HL-60 (cell line): ENCODE measurements at regions not wholly inside any gene's neighbourhood (a gene's known extent, or its start where the extent isn't known, plus 50 kb on each side); places are given as distances from the start of the nearest gene placed in this dataset.

Source experiments
- DNase-seq, 2 experiments: peaks; one replicate each; pipeline ENCODE4 v3.0.0-alpha.2; 2010 to 2020; ENCODE audit warnings: low read depth in 1 of 2, low spot score in 1 of 2
- H3K27ac ChIP-seq: fragments of 250-450 bp; sonication (Bioruptor Pico); replicated peaks from 2 replicates; pipeline ENCODE4 v1.5.1; 2020; ENCODE audit warnings: mild to moderate bottlenecking, moderate library complexity
- H3K27me3 ChIP-seq: fragments of 250-450 bp; sonication (Bioruptor Pico); 2 replicates; pipeline ENCODE4 v1.5.1; 2021; ENCODE audit warnings: mild to moderate bottlenecking, moderate library complexity; ENCODE audit not compliant: insufficient read depth, poor library complexity, severe bottlenecking
- H3K4me3 ChIP-seq: replicated peaks from 2 replicates; pipeline ENCODE4 v1.5.1; 2011; ENCODE audit warnings: mild to moderate bottlenecking, control low read depth, low read length; ENCODE audit not compliant: insufficient read depth
- GABPA ChIP-seq: IDR thresholded peaks from 2 replicates; pipeline ENCODE4 v1.6.1; 2012; ENCODE audit warnings: low read depth
- POLR2AphosphoS5 ChIP-seq: IDR thresholded peaks from 2 replicates; pipeline ENCODE4 v1.6.1; 2012; ENCODE audit warnings: low read depth
- SPI1 ChIP-seq: IDR thresholded peaks from 2 replicates; pipeline ENCODE4 v1.6.1; 2012; ENCODE audit warnings: low read depth, mild to moderate bottlenecking, borderline replicate concordance
- TF ChIP-seq, protein P1 (sequence below): IDR thresholded peaks from one replicate; pipeline ENCODE4 v1.5.1; 2011; ENCODE audit warnings: low read length, control low read depth, inconsistent platforms; ENCODE audit not compliant: insufficient read depth
- TF ChIP-seq, protein P2 (sequence below): IDR thresholded peaks from 2 replicates; pipeline ENCODE4 v1.6.1; 2012; ENCODE audit warnings: low read depth; ENCODE audit not compliant: insufficient replicate concordance

GRCh38 chr12:11561411-11561810 is 88.1 kb upstream of the ETV6 start:
- no peak for DNase-seq
- Histone ChIP-seq H3K27ac (no peak overlapping the region), H3K27me3 (no peaks in the 10 kb centered on the region), H3K4me3 (no peak overlapping the region)
- TF ChIP-seq, protein P1, sequence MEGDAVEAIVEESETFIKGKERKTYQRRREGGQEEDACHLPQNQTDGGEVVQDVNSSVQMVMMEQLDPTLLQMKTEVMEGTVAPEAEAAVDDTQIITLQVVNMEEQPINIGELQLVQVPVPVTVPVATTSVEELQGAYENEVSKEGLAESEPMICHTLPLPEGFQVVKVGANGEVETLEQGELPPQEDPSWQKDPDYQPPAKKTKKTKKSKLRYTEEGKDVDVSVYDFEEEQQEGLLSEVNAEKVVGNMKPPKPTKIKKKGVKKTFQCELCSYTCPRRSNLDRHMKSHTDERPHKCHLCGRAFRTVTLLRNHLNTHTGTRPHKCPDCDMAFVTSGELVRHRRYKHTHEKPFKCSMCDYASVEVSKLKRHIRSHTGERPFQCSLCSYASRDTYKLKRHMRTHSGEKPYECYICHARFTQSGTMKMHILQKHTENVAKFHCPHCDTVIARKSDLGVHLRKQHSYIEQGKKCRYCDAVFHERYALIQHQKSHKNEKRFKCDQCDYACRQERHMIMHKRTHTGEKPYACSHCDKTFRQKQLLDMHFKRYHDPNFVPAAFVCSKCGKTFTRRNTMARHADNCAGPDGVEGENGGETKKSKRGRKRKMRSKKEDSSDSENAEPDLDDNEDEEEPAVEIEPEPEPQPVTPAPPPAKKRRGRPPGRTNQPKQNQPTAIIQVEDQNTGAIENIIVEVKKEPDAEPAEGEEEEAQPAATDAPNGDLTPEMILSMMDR: no peak
- no peak for TF ChIP-seq POLR2AphosphoS5
- no peak for TF ChIP-seq GABPA
- TF ChIP-seq, protein P2, sequence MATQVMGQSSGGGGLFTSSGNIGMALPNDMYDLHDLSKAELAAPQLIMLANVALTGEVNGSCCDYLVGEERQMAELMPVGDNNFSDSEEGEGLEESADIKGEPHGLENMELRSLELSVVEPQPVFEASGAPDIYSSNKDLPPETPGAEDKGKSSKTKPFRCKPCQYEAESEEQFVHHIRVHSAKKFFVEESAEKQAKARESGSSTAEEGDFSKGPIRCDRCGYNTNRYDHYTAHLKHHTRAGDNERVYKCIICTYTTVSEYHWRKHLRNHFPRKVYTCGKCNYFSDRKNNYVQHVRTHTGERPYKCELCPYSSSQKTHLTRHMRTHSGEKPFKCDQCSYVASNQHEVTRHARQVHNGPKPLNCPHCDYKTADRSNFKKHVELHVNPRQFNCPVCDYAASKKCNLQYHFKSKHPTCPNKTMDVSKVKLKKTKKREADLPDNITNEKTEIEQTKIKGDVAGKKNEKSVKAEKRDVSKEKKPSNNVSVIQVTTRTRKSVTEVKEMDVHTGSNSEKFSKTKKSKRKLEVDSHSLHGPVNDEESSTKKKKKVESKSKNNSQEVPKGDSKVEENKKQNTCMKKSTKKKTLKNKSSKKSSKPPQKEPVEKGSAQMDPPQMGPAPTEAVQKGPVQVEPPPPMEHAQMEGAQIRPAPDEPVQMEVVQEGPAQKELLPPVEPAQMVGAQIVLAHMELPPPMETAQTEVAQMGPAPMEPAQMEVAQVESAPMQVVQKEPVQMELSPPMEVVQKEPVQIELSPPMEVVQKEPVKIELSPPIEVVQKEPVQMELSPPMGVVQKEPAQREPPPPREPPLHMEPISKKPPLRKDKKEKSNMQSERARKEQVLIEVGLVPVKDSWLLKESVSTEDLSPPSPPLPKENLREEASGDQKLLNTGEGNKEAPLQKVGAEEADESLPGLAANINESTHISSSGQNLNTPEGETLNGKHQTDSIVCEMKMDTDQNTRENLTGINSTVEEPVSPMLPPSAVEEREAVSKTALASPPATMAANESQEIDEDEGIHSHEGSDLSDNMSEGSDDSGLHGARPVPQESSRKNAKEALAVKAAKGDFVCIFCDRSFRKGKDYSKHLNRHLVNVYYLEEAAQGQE: no peak
- TF ChIP-seq SPI1: no peak

GRCh38 chr12:11563785-11564739 is 85.4 kb upstream of the ETV6 start:
- DNase-seq: no peak
- TF ChIP-seq POLR2AphosphoS5 (no peak), GABPA (no peak), SPI1 (no peak)
- TF ChIP-seq, protein P2: no peak
- TF ChIP-seq, protein P1: no peak
- H3K4me3 ChIP-seq: no peak overlapping the region
- no peaks in the 10 kb centered on the region for H3K27me3 ChIP-seq
- H3K27ac ChIP-seq: no peak overlapping the region

DNA sequence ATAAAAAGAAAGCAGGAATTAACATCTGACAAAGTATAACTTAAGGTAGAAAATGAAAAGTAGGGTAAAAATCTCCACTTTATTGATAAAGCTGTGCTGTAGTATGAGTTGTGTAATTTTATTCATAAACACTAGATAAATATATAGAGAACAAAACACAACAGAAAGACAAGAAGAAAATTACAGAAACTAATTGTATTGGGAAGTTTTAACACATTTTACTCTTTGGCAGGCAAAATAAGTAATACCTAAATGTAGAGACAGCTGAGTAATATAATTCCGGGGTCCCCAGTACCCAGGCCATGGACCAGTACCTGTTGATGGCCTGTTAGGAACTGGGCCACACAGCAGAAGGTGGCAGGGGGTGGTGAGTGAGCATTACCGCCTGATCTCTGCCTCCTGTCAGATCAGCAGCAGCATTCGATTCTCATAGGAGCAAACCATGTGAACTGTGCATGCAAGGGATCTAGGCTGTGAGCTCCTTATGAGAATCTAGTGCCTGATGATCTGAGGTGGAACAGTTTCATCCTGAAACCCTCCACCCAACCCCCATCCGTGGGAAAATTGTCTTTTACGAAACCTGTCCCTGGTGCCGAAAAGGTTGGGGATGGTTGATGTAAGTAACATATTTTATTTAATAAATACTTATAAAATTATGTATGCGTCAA is 84.4 kb upstream of the ETV6 start:
- Histone ChIP-seq H3K27ac (no peak overlapping the region), H3K27me3 (no peaks in the 10 kb centered on the region), H3K4me3 (no peak overlapping the region)
- no peak for DNase-seq
- TF ChIP-seq, protein P2: no peak
- no peak for TF ChIP-seq GABPA
- TF ChIP-seq SPI1: no peak
- TF ChIP-seq, protein P1: no peak
- no peak for TF ChIP-seq POLR2AphosphoS5
